HG03457 (cell line): ENCODE measurements at regions not wholly inside any gene's neighbourhood (a gene's known extent, or its start where the extent isn't known, plus 50 kb on each side); places are given as distances from the start of the nearest gene placed in this dataset.
"Not testable (repeated sequence)": the region's sequence is repeated elsewhere in the genome, so short reads cannot be mapped to it uniquely, and the experiment has no call there.

Experiments used
- ATAC-seq: cut with Tn5 transposase; IDR thresholded peaks from one replicate; pipeline ENCODE4 v1.9.1; 2021; ENCODE audit warnings: moderate number of reproducible peaks; ENCODE audit not compliant: unreplicated experiment

DNA sequence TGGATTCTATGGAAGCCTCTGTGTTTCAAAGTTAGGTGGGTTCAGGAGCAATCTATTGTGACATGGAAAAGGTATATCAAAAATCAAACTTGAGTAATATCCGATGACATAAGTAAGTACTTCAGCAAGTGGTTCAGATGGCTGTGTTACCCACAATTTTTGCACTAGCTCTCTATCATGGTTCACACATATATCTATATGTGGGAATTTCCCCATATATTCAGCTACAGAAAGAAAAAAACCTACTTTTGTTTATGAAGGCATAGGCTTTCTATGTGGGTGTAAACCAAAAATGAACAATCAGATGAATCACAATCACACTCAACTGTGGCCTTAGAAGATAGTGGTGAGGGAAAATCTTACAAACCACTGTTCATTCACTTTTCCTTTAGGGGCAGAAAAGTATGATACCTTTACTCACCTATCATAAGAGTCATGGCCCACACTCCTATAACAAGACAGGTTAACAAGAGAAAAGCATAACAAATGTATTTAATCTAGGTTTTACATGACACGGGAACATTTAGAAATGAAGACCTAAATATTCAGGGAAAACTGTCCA is 449.6 kb upstream of the HTR1E start:
- no peak for ATAC-seq

DNA sequence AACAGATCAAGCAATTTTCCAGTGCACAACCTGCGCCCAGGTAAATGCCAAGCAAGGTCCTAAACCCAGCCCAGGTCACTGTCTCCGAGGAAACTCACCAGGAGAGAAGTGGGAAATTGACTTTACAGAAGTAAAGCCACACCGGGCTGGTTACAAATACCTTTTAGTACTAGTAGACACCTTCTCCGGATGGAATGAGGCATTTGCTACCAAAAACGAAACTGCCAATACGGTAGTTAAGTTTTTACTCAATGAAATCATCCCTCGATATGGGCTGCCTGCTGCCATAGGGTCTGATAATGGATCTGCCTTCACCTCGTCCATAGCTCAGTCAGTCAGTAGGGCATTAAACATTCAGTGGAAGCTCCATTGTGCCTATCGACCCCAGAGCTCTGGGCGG is 459.0 kb upstream of the HTR1E start:
- ATAC-seq: not testable (repeated sequence)

DNA sequence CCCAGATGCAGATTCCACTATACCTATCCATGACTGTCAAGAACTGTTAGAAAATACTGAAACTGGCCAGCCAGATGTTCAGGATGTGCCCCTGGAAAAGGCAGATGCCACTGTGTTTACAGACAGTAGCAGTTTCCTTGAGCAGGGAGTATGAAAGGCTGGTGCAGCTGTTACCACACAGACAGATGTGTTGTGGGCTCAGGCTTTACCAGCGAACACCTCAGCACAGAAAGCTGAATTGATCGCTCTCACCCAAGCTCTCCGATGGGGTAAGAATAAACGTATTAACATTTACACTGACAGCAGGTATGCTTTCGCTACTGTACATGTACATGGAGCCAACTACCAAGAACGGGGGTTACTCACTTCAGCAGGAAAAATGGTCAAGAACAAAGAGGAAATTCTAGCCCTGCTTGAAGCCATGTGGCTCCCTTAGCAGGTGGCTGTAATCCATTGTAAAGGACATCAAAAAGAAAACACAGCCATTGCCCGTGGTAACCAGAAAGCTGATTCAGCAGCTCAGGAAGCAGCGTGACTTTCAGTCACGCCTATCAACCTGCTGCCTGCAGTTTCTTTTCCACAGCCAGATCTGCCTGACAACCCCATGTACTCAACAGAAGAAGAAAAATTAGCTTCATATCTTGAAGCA is 459.7 kb upstream of the HTR1E start:
- no peak for ATAC-seq

DNA sequence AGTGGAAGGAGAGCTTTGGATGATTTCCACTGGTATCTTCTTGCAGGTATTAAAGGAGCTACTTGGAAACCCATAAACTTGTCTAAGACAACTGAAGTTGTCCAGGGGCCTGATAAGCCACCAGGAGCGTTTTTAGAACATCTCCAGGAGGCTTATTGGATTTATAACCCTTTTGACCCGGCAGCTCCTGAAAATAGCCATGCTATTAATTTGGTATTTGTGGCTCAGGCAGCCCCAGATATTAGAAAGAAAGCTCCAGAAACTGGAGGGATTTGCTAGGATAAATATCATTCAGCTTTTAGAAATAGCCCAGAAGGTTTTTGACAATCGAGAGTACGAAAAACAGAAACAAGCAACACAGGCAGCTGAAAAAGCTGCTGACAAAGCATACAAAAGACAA is 461.0 kb upstream of the HTR1E start:
- no peak for ATAC-seq

DNA sequence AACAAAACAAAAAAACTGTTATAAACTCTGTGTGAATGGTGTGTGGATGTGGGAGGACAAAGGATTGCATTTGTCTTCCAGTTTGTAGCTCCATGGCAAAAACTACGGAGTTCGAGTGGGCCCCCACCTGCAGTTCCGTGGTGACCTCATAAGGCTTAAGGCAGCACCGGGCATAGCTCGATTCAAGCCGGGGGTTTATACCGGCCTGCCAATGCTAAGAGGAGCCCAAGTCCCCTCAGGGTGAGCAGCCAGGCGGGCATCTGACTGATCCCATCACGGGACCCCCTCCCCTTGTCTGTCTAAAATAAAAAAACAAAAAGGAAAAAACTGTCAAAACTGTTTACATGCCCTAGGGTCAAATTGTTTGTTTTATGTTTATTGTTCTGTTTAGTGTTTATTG is 463.2 kb upstream of the HTR1E start:
- no peak for ATAC-seq

DNA sequence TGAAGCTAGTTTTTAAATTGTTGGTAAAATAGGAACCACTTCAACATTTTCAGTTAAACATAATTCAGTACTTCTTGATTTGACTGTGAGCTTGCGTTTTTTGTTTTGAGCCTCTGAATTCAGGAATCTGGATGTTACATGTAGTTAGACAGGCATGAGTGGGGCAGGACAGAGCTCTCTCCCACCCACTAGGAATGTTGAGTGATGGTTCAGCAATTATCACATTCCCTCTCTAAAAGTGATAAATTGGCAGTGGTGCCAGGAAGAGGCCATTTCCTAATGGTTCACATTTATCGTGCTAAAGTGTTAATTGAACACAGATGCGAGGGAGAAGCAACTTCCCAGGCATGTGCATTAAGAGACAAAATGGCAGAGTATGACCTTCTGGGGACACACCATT is 465.5 kb upstream of the HTR1E start:
- no peak for ATAC-seq

DNA sequence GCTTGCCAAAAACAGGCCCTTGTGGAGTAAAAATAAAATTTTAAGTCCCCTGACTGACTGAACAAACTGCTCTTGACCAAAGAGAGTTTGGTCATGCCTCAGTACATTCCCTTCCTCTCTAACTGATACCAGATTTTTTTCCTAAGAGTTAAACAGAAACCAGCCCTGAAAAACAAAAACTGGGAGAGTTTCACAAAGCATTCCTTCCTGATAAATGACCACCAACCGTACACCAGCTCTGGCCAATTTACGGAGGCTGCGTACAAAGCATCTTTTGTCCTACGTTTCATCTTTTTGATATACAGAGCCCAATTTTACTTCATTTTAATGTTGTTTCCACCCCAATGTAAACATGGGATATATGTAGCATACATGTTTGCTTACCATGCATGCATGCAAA is 477.4 kb upstream of the HTR1E start:
- no peak for ATAC-seq

DNA sequence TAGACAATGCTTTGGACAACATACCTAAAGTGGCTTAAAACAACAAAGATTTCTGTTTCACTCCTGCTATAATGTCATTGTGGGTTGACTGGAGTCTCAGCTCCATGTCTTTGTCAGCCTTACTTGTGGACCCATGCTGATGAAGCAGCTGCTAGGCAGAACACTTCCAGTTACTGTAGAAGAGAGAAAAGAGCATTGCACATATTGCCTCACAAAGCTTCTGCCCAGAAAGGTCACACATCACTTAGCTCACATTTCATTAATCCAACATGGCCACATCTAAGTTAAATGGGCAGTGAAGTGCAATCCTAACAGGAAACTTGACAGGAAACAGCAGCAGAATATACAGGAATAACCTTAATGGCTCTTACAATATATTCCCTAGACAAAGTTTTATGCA is 480.5 kb upstream of the HTR1E start:
- no peak for ATAC-seq

DNA sequence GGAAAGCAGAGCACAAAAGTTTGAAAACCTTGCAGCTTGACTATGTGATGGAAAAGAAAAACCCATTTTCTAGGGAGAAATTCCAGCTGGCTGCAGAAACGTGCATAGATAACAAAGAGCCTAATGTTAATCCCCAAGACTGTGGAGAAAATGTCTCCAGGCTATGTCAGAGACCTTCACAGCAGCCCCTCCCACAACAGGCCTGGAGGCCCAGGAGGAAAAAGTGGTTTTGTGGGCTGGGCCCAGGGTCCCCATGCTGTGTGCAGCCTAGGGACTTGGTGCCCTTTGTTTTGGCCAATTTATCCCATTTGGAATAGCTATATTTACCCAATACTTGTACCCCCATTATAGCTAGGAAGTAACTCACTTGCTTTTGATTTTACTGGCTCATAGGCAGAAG is 484.1 kb upstream of the HTR1E start:
- ATAC-seq: no peak

DNA sequence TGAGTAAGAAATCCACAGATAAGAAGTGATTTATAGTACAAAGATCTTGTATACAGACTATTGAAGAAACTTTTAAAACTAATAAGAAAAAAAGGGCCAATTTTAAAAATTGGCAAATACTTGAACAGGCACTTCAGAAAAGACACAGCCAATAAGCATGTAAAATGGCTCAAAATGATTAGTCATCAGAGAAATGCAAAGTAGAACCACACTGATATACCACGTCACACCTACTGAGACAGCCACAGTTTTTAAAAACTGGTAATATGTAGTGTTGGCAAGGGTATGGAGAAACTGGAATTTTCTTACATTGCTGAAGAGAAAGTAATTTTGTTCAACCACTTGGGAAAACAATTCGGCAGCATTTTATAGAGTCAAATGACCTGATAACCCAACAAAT is 488.9 kb upstream of the HTR1E start:
- ATAC-seq: no peak

DNA sequence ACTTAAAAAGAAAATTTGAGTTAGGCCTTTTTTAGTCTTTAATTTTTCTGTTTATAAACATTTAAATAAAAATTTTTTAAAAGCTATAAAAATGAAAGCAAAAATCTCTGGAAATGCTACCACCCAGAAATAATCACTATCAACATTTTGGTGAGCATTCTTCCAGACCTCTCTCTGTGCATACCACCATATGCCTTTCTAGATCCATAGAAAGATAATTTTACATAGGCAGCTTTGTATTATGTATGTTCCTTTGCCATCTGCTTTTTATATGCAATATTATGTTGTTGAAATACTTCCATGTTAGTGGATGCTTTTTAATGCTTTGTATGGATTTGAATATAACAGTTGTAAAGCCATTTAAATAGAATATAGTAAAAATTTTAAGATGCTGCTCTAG is 496.7 kb upstream of the HTR1E start:
- ATAC-seq: no peak

DNA sequence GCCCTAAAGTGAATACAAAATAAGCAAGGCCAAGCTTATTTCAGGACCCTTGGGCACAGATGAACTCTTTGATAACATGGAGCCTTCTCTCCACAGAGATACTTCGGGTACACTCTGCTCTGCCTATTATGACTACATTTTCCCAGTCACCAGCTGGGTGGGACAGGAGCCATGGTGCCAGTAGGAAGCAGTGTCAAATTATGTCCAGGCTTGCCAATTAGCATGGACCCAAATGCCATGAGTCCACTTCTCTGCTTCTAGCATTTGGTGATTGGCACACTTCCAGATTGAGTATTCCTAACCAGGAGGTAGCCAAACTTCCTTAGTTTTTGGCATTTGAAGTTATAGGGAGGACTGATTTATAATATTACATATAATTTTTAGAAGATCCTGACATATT is 513.8 kb upstream of the HTR1E start:
- no peak for ATAC-seq

DNA sequence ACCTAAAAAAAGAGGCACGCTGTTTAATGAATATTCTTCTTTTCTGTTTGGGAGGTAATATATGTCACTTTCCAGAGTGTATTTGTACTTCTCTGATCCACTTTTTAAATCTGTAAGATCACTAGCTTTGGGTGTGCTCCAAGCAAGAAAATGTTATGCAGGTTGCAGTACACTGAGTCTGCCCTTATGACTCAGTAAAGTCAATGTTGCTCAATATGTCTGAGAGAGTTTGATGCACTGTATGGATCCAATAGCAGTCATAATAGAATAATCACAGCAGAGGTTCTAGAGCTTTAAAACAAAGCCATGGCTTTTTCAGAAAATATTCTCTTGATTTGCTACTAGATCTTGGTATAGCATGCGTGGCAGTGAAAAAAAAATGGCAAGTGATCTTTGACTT is 525.3 kb upstream of the HTR1E start:
- ATAC-seq: no peak

DNA sequence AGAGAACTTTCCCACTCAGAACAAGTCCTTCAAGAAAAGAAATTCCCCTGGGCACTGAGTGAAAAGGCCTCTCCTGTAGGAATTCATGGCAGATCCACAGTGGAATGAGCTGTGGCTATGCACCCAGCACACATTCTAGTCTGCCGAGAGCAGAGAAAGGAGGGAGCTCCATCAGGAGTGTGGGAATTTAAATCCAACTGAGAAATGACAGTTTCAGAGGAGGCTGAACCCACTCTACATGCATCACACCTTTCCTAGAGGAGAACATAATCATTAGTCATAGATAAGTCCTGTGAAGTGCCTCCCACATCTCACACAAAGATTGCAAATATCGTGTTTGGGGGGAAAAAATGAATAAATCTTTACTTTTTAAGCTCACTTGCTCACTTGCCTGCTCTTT is 530.2 kb upstream of the HTR1E start:
- ATAC-seq: no peak

DNA sequence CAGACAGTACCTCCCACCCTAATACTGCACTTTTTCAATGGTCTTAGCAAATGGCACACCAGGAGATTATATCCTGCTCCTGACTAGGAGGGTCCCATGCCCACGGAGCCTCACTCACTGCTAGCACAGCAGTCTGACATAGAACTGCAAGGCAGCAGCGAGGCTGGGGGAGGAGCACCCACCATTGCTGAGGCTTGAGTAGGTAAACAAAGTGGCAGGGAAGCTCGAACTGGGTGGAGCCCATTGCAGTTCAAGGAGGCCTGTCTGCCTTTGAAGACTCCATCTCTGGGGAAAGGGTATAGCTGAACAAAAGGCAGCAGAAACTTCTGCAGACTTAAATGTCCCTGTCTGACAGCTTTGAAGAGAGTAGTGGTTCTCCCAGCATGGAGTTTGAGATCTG is 544.5 kb upstream of the HTR1E start:
- not testable (repeated sequence) for ATAC-seq

DNA sequence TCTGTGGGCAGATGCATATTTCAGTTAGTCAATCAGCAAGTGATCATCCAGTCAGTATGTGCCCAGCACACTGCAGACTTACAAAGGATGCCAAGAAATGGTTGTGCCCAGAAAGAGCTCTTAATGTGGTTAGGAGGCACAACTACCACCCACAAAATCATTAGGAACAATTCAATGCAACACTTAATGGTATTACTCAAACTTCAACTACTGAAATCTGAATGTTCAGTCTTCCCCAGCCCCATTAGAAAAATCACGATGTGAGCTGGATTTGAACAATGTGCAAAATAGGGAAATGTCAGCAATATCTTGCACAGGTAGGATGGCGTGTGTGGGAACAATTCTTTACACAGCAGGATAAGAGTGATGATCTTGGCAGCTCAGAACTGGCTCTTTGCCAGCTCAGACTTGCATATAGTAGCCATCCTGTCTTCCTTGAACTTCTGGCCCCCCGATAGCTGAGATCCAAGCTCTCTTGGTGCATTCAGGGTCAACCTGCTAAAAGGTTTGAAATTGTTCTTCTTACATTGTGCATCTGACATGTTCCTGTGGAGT is 556.7 kb upstream of the HTR1E start:
- ATAC-seq: no peak

DNA sequence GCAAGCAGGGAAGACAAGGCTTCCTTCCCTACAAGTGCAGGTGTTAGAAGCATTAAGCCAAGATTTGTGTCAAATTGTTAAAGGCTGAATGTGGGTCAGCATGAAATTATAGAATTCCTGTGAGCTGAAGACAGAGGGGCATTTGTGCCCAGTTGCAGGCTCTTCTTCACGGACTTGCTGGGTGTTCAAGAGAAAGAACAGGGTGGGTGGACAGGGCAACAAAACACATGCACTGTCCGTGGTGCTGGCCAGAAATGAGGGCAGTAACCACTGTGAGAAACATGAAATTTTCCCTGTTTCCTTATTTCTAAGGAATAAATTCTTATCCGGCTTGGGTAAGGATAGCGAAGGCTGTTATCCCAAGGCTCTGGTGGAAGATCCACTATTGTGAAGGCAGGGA is 579.5 kb upstream of the HTR1E start:
- no peak for ATAC-seq

DNA sequence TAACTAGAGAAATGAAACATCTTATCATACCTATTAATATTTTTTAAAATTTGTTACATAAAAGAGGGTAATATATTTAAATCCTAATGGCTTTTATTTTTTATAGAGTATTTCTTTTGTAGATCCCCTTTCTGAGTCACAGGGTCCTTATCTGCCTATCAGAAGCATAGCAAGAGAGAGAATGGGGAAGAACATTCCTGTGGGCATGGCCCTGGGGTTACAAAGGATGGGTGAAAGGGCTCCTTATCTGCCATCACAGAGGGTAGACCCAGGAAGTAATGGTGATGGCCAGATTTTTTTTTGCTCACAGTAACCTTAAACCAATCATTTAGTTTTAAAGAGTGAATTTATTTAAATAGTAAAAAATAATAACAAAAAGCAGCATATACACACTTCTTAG is 582.1 kb upstream of the HTR1E start:
- no peak for ATAC-seq

DNA sequence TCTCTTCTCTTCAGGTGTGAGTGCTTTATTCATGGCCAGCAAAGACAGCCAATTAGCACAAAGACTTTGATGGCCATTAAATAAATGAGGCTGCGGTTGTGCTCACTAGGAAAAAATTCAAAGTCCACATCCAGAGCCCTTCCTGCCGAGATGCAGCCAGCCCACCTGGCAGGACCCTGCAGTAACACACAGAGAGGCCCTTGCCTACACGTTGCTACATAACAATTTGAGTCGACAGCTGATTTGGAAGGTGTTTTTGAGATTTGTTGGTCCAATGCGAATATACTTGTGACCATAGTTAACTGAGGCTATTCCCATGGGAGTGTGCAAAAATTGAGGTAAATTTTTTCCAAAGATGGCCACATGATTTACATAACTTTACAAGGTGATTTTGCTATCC is 605.4 kb upstream of the HTR1E start:
- no peak for ATAC-seq

DNA sequence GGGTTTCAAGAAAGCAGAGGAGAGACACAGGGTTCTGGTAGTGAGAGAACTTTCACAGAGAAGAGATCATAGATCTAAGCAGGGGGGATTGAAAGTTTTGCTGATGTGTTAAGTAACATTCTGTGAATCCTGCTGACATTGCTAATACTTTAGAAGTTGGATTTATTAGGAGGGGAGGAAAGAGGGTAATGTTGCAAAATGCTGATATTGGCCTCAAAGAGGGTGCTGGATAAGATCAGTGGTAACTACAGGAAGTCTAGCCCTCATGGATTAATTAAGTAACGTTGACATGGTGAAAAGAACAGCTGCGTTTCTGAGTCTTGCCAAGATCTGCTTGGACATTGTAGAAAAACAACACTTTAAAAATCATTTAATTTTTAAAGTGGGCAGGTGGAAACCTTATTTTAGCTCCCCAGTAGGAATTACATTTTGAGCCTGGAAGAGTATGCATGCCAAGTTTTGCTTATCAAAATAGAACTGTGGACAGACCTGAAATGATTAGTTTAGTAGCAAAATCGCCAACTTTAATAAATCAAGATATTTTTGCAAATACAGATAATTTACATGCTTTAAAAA is 606.0 kb upstream of the HTR1E start:
- no peak for ATAC-seq

DNA sequence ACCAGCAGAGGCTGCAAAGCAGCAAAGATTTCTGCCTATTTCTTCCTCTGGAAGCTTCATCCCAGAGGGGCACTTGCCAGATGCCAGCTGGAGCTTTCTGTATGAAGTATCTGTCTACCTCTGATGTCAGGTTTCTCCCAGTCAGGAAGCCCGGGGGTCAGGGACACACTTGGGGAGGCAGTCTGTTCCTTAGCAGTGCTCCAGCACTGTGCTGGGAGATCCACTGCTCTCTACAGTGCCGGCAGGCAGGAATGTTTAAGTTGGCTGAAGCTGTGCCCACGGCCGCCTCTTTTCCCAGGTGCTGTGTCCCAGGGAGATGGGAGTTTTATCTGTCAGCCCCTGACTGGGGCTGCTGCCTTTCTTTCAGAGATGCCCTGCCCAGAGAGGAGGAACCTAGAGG is 631.1 kb upstream of the HTR1E start:
- no peak for ATAC-seq

DNA sequence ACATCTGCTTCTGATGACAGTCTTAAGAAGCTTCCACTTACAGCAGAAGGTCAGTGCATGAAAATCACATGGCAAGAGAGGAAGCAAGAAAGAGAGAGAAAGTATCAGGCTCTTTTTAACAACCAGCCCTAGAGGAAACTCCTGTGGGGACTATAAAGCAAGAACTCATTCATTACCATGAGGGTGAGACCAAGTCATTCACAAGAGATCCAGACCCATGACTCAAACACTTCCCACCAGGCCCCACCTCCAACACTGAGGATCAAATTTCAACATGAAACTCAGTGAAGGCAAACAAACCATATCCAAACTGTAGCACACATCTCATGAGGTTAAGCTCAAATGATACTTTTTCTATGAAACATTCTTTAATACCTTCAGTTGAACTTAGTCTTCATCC is 643.2 kb upstream of the SYNCRIP start:
- no peak for ATAC-seq
